ENCODE measurements at regions not wholly inside any gene's neighbourhood (a gene's known extent, or its start where the extent isn't known, plus 50 kb on each side); places are given as distances from the start of the nearest gene placed in this dataset.

- no peak for TF ChIP-seq SMAD4 (CRISPR knock-in tag; IDR thresholded peaks at IDR 0.05)
- TF ChIP-seq TEAD4 (CRISPR knock-in tag; IDR thresholded peaks at IDR 0.05): no peak
- no peak for TF ChIP-seq KAT7 (CRISPR knock-in tag; IDR thresholded peaks at IDR 0.05; ENCODE audit: borderline replicate concordance)
- no peak for TF ChIP-seq ZNF219 (CRISPR knock-in tag; IDR thresholded peaks at IDR 0.05; ENCODE audit: borderline replicate concordance)
- TF ChIP-seq ZNF423 (CRISPR knock-in tag; IDR thresholded peaks at IDR 0.05): no peak
These were observed 154.4 kb downstream of the TANC2 start (continued) for GRCh38 chr17:63120406-63120805.

- H3K27ac Mint-ChIP-seq: no peak overlapping the region
- peak; percentile 29 for DNase-seq (ENCODE audit: low spot score)
- ChIA-PET CTCF (interaction anchor here (1.5 kb wide), 1 partner anchor 282 kb away, joined by 4 read pairs; no protein-coding TSS in a partner anchor), POLR2A (no interaction called here)
- H3K27me3 Mint-ChIP-seq (ENCODE audit: low read depth): no peaks in the 10 kb centered on the region
- H3K36me3 Mint-ChIP-seq: no peaks in the 10 kb centered on the region
- H3K9me3 Mint-ChIP-seq: no peaks in the 10 kb centered on the region
- H3K4me3 Mint-ChIP-seq: no peak overlapping the region
- TF ChIP-seq SMAD3 (CRISPR knock-in tag; IDR thresholded peaks at IDR 0.05; ENCODE audit: borderline replicate concordance) (no peak), KAT7 (CRISPR knock-in tag; IDR thresholded peaks at IDR 0.05; ENCODE audit: borderline replicate concordance) (no peak), NFATC4 (CRISPR knock-in tag; IDR thresholded peaks at IDR 0.05) (no peak)
- ATAC-seq: peak; percentile 77
- peaks cover 17% of the 10 kb centered on the region for H3K4me1 Mint-ChIP-seq
These were observed 158.5 kb downstream of the TANC2 start for GRCh38 chr17:63124536-63124935.

- no peaks in the 10 kb centered on the region for H3K9me3 Mint-ChIP-seq
- no peaks in the 10 kb centered on the region for H3K27me3 Mint-ChIP-seq (ENCODE audit: low read depth)
- DNase-seq (ENCODE audit: low spot score): no peak
- CTCF ChIA-PET: interaction anchor here (1.5 kb wide), 1 partner anchor 282 kb away, joined by 4 read pairs; no protein-coding TSS in a partner anchor
- POLR2A ChIA-PET: no interaction called here
- no peak overlapping the region for H3K4me3 Mint-ChIP-seq
- ATAC-seq: no peak
- no peak overlapping the region for H3K27ac Mint-ChIP-seq
- no peaks in the 10 kb centered on the region for H3K36me3 Mint-ChIP-seq
- H3K4me1 Mint-ChIP-seq: peaks cover 17% of the 10 kb centered on the region
- TF ChIP-seq JUN (CRISPR knock-in tag; IDR thresholded peaks at IDR 0.05) (no peak), RORB (CRISPR knock-in tag; IDR thresholded peaks at IDR 0.05) (no peak), ELF4 (CRISPR knock-in tag; IDR thresholded peaks at IDR 0.05; ENCODE audit: low read depth) (no peak), E2F1 (CRISPR knock-in tag; IDR thresholded peaks at IDR 0.05) (no peak), MYBL2 (CRISPR knock-in tag; IDR thresholded peaks at IDR 0.05) (no peak), GRHL2 (CRISPR knock-in tag; IDR thresholded peaks at IDR 0.05; ENCODE audit: insufficient replicate concordance, severe bottlenecking) (no peak), ZNF423 (CRISPR knock-in tag; IDR thresholded peaks at IDR 0.05) (no peak), ZNF317 (CRISPR knock-in tag; IDR thresholded peaks at IDR 0.05; ENCODE audit: borderline replicate concordance, low read depth) (no peak), TEAD4 (CRISPR knock-in tag; IDR thresholded peaks at IDR 0.05) (no peak), ATF1 (CRISPR knock-in tag; IDR thresholded peaks at IDR 0.05) (no peak), OVOL2 (CRISPR knock-in tag; IDR thresholded peaks at IDR 0.05; ENCODE audit: borderline replicate concordance) (no peak), MLX (CRISPR knock-in tag; IDR thresholded peaks at IDR 0.05) (no peak)
- TF ChIP-seq, protein P1, sequence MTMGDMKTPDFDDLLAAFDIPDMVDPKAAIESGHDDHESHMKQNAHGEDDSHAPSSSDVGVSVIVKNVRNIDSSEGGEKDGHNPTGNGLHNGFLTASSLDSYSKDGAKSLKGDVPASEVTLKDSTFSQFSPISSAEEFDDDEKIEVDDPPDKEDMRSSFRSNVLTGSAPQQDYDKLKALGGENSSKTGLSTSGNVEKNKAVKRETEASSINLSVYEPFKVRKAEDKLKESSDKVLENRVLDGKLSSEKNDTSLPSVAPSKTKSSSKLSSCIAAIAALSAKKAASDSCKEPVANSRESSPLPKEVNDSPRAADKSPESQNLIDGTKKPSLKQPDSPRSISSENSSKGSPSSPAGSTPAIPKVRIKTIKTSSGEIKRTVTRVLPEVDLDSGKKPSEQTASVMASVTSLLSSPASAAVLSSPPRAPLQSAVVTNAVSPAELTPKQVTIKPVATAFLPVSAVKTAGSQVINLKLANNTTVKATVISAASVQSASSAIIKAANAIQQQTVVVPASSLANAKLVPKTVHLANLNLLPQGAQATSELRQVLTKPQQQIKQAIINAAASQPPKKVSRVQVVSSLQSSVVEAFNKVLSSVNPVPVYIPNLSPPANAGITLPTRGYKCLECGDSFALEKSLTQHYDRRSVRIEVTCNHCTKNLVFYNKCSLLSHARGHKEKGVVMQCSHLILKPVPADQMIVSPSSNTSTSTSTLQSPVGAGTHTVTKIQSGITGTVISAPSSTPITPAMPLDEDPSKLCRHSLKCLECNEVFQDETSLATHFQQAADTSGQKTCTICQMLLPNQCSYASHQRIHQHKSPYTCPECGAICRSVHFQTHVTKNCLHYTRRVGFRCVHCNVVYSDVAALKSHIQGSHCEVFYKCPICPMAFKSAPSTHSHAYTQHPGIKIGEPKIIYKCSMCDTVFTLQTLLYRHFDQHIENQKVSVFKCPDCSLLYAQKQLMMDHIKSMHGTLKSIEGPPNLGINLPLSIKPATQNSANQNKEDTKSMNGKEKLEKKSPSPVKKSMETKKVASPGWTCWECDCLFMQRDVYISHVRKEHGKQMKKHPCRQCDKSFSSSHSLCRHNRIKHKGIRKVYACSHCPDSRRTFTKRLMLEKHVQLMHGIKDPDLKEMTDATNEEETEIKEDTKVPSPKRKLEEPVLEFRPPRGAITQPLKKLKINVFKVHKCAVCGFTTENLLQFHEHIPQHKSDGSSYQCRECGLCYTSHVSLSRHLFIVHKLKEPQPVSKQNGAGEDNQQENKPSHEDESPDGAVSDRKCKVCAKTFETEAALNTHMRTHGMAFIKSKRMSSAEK (CRISPR knock-in tag; IDR thresholded peaks at IDR 0.05; ENCODE audit: borderline replicate concordance): no peak
- TF ChIP-seq, protein P2, sequence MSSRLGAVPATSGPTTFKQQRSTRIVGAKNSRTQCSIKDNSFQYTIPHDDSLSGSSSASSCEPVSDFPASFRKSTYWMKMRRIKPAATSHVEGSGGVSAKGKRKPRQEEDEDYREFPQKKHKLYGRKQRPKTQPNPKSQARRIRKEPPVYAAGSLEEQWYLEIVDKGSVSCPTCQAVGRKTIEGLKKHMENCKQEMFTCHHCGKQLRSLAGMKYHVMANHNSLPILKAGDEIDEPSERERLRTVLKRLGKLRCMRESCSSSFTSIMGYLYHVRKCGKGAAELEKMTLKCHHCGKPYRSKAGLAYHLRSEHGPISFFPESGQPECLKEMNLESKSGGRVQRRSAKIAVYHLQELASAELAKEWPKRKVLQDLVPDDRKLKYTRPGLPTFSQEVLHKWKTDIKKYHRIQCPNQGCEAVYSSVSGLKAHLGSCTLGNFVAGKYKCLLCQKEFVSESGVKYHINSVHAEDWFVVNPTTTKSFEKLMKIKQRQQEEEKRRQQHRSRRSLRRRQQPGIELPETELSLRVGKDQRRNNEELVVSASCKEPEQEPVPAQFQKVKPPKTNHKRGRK (CRISPR knock-in tag; IDR thresholded peaks at IDR 0.05; ENCODE audit: borderline replicate concordance): no peak
- TF ChIP-seq, protein P3, sequence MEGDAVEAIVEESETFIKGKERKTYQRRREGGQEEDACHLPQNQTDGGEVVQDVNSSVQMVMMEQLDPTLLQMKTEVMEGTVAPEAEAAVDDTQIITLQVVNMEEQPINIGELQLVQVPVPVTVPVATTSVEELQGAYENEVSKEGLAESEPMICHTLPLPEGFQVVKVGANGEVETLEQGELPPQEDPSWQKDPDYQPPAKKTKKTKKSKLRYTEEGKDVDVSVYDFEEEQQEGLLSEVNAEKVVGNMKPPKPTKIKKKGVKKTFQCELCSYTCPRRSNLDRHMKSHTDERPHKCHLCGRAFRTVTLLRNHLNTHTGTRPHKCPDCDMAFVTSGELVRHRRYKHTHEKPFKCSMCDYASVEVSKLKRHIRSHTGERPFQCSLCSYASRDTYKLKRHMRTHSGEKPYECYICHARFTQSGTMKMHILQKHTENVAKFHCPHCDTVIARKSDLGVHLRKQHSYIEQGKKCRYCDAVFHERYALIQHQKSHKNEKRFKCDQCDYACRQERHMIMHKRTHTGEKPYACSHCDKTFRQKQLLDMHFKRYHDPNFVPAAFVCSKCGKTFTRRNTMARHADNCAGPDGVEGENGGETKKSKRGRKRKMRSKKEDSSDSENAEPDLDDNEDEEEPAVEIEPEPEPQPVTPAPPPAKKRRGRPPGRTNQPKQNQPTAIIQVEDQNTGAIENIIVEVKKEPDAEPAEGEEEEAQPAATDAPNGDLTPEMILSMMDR (IDR thresholded peaks at IDR 0.05): no peak
- TF ChIP-seq, protein P4, sequence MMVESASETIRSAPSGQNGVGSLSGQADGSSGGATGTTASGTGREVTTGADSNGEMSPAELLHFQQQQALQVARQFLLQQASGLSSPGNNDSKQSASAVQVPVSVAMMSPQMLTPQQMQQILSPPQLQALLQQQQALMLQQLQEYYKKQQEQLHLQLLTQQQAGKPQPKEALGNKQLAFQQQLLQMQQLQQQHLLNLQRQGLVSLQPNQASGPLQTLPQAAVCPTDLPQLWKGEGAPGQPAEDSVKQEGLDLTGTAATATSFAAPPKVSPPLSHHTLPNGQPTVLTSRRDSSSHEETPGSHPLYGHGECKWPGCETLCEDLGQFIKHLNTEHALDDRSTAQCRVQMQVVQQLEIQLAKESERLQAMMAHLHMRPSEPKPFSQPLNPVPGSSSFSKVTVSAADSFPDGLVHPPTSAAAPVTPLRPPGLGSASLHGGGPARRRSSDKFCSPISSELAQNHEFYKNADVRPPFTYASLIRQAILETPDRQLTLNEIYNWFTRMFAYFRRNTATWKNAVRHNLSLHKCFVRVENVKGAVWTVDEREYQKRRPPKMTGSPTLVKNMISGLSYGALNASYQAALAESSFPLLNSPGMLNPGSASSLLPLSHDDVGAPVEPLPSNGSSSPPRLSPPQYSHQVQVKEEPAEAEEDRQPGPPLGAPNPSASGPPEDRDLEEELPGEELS (CRISPR knock-in tag; IDR thresholded peaks at IDR 0.05): no peak
These were observed 158.9 kb downstream of the TANC2 start for GRCh38 chr17:63124958-63125357.

All from WTC11 (cell line).